ENCODE measurements at regions not wholly inside any gene's neighbourhood (a gene's known extent, or its start where the extent isn't known, plus 50 kb on each side); places are given as distances from the start of the nearest gene placed in this dataset.
"Not testable (repeated sequence)": the region's sequence is repeated elsewhere in the genome, so short reads cannot be mapped to it uniquely, and the experiment has no call there.

DNA sequence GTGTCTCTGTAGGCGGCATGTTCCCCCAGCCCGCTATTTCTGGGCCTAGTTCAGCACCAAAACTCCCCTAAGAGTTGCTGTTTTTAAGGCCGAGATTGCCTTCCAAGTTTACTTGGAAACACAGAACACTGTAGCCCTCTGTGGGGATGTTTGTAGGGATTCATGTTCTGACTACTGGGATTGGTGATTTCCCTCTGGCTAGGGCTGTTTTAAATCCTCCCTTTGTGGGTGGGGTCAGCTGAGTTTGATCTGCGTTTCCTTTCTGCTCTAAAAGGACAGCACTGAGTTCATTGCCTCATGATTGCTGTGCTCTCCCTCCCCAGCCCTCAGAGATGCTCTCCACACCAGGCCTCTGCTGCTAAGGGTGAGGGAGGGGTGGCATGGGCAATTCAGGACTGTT lies 640.6 kb upstream of the DPPA4 start:
- no peak for FAIRE-seq
- TF ChIP-seq POLR2A (IDR thresholded peaks at IDR 0.05; ENCODE audit: low read depth, low read length), result no peak
- no peak for TF ChIP-seq POLR2AphosphoS5 (IDR thresholded peaks at IDR 0.05; ENCODE audit: low read depth, low read length)
- TF ChIP-seq TAF1 (IDR thresholded peaks at IDR 0.05; ENCODE audit: borderline replicate concordance, low read depth, low read length), result no peak
- no peak for DNase-seq (ENCODE audit: insufficient read length)

- TF ChIP-seq POLR2A (IDR thresholded peaks at IDR 0.05; ENCODE audit: low read depth, low read length), result no peak
- TF ChIP-seq POLR2AphosphoS5 (IDR thresholded peaks at IDR 0.05; ENCODE audit: low read depth, low read length), result no peak
- TF ChIP-seq TAF1 (IDR thresholded peaks at IDR 0.05; ENCODE audit: borderline replicate concordance, low read depth, low read length), result no peak
- no peak for FAIRE-seq
- DNase-seq (ENCODE audit: insufficient read length), result no peak
Measured at GRCh38 chr3:109982201-109982600, 644.9 kb upstream of the DPPA4 start.

GRCh38 chr3:109984976-109985375 lies 647.6 kb upstream of the DPPA4 start:
- TF ChIP-seq POLR2AphosphoS5 (IDR thresholded peaks at IDR 0.05; ENCODE audit: low read depth, low read length) (no peak), POLR2A (IDR thresholded peaks at IDR 0.05; ENCODE audit: low read depth, low read length) (no peak), TAF1 (IDR thresholded peaks at IDR 0.05; ENCODE audit: borderline replicate concordance, low read depth, low read length) (no peak)
- FAIRE-seq (no peak), DNase-seq (ENCODE audit: insufficient read length) (no peak)

GRCh38 chr3:109985943-109986555 lies 648.7 kb upstream of the DPPA4 start:
- no peak for FAIRE-seq
- TF ChIP-seq TAF1 (IDR thresholded peaks at IDR 0.05; ENCODE audit: borderline replicate concordance, low read depth, low read length), result no peak
- no peak for TF ChIP-seq POLR2A (IDR thresholded peaks at IDR 0.05; ENCODE audit: low read depth, low read length)
- TF ChIP-seq POLR2AphosphoS5 (IDR thresholded peaks at IDR 0.05; ENCODE audit: low read depth, low read length), result no peak
- no peak for DNase-seq (ENCODE audit: insufficient read length)

DNA sequence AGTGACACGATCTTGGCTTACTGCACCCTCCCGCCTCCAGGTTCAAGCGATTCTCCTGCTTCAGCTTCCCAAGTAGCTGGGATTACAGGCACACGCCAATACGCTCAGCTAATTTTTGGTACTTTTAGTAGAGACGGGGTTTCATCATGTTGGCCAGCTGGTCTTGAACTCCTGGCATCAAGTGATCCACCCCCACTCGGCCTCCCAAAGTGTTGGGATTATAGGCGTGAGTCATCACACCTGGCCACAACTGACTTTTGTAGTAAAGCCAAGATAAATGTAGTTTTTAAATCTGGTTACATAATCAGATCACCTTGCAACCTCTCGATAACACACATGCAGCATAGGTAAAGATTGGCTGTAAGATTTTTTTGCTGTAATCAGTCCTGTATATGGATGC lies 657.5 kb upstream of the DPPA4 start:
- no peak for TF ChIP-seq POLR2A (IDR thresholded peaks at IDR 0.05; ENCODE audit: low read depth, low read length)
- TF ChIP-seq POLR2AphosphoS5 (IDR thresholded peaks at IDR 0.05; ENCODE audit: low read depth, low read length), result no peak
- no peak for TF ChIP-seq TAF1 (IDR thresholded peaks at IDR 0.05; ENCODE audit: borderline replicate concordance, low read depth, low read length)
- FAIRE-seq (no peak), DNase-seq (ENCODE audit: insufficient read length) (no peak)

- TF ChIP-seq POLR2A (IDR thresholded peaks at IDR 0.05; ENCODE audit: low read depth, low read length), result no peak
- TF ChIP-seq POLR2AphosphoS5 (IDR thresholded peaks at IDR 0.05; ENCODE audit: low read depth, low read length), result no peak
- TF ChIP-seq TAF1 (IDR thresholded peaks at IDR 0.05; ENCODE audit: borderline replicate concordance, low read depth, low read length), result no peak
- DNase-seq (ENCODE audit: insufficient read length) (no peak), FAIRE-seq (no peak)
Measured at GRCh38 chr3:109995377-109995776, 658.0 kb upstream of the DPPA4 start.

DNA sequence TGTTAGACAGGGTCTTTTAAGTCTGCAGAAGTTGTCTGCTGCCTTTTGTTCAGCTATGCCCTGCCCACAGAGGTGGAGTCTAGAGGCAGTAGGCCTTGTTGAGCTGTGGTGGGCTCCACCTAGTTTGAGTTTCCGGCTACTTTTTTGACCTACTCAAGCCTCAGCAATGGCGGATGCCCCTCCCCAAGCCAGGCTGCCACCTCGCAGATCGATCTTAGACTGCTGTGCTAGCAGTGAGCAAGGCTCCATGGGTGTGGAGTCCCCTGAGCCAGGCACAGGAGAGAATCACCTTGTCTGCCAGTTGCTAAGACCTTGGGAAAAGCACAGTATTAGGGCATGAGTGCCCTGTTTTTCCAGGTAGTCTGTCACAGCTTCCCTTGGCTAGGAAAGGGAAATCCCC lies 664.6 kb upstream of the DPPA4 start:
- not testable (repeated sequence) for DNase-seq (ENCODE audit: insufficient read length); FAIRE-seq

DNA sequence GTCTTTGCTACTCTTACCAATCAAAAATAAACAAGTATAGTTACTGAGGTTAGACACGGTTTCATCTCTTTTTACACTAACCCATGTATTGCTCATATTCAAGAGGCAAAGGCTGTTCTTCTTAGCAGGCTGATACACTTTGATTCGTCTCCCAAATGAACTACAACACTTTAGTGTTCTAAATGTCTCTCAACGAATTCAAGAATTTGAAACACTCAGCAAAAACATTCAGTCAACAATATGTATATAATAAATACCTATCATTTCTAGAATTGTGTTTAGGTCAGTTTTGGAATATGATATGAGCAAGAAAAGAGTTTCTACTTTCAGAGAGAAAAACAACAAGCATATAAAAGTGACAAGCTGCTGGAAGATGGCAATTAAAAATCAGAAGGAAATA lies 669.6 kb upstream of the DPPA4 start:
- FAIRE-seq, result no peak
- DNase-seq (ENCODE audit: insufficient read length), result no peak
- no peak for TF ChIP-seq TAF1 (IDR thresholded peaks at IDR 0.05; ENCODE audit: borderline replicate concordance, low read depth, low read length)
- TF ChIP-seq POLR2A (IDR thresholded peaks at IDR 0.05; ENCODE audit: low read depth, low read length), result no peak
- TF ChIP-seq POLR2AphosphoS5 (IDR thresholded peaks at IDR 0.05; ENCODE audit: low read depth, low read length), result no peak

GRCh38 chr3:110015231-110015963 lies 678.1 kb upstream of the DPPA4 start:
- DNase-seq (ENCODE audit: insufficient read length), result no peak
- FAIRE-seq, result no peak
- TF ChIP-seq POLR2AphosphoS5 (IDR thresholded peaks at IDR 0.05; ENCODE audit: low read depth, low read length) (no peak), TAF1 (IDR thresholded peaks at IDR 0.05; ENCODE audit: borderline replicate concordance, low read depth, low read length) (no peak), POLR2A (IDR thresholded peaks at IDR 0.05; ENCODE audit: low read depth, low read length) (no peak)

- TF ChIP-seq POLR2AphosphoS5 (IDR thresholded peaks at IDR 0.05; ENCODE audit: low read depth, low read length), result no peak
- TF ChIP-seq TAF1 (IDR thresholded peaks at IDR 0.05; ENCODE audit: borderline replicate concordance, low read depth, low read length), result no peak
- no peak for TF ChIP-seq POLR2A (IDR thresholded peaks at IDR 0.05; ENCODE audit: low read depth, low read length)
- FAIRE-seq (no peak), DNase-seq (ENCODE audit: insufficient read length) (no peak)
Measured at GRCh38 chr3:110016235-110016815, 679.0 kb upstream of the DPPA4 start.

DNA sequence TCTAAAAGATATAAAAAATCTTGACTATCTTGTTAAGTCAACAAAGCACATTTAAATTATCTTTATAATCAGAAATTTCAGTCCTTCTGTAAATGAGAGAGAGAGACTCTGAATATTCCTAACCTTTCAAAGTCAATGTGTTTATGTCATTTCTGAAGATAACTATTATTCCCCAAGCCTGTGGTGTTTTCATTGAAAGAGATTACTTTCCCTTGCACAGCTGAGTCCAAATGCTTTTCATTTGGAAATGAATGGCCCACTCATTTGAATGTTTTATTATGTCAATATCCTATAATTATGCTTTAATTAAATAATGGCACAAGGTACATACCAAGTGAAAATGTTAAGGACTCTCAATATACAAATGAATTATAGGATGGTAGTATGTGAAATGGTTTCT lies 680.0 kb upstream of the DPPA4 start:
- FAIRE-seq (no peak), DNase-seq (ENCODE audit: insufficient read length) (no peak)
- no peak for TF ChIP-seq TAF1 (IDR thresholded peaks at IDR 0.05; ENCODE audit: borderline replicate concordance, low read depth, low read length)
- TF ChIP-seq POLR2AphosphoS5 (IDR thresholded peaks at IDR 0.05; ENCODE audit: low read depth, low read length), result no peak
- no peak for TF ChIP-seq POLR2A (IDR thresholded peaks at IDR 0.05; ENCODE audit: low read depth, low read length)

DNA sequence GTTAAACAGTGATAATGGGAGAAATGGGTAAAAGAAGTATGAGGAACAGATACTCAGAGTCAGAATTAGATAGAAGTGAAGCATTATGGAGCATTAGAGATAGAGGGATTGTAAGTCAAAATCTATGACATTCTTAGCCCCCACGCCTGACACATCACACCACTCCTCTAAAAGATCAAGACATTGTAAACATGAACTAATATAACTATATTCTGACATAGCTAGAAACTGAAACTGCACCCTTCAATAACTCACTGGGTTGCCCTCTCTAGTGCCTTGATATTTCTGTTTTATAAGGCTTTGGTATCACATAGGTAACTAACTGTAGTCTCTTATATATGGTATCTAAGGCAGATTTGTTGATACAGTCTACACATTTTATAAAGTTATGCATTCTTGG lies 684.3 kb upstream of the DPPA4 start:
- no peak for FAIRE-seq
- no peak for TF ChIP-seq POLR2A (IDR thresholded peaks at IDR 0.05; ENCODE audit: low read depth, low read length)
- TF ChIP-seq POLR2AphosphoS5 (IDR thresholded peaks at IDR 0.05; ENCODE audit: low read depth, low read length), result no peak
- TF ChIP-seq TAF1 (IDR thresholded peaks at IDR 0.05; ENCODE audit: borderline replicate concordance, low read depth, low read length), result no peak
- DNase-seq (ENCODE audit: insufficient read length), result no peak

GRCh38 chr3:110023022-110023421 lies 685.7 kb upstream of the DPPA4 start:
- DNase-seq (ENCODE audit: insufficient read length); FAIRE-seq: not testable (repeated sequence)

All from GM12892 (cell line).